Fibroblast of mammary gland (primary cell): ENCODE measurements at regions not wholly inside any gene's neighbourhood (a gene's known extent, or its start where the extent isn't known, plus 50 kb on each side); places are given as distances from the start of the nearest gene placed in this dataset.

Experiments used
- DNase-seq: peaks from one replicate; pipeline ENCODE4 v3.0.0-alpha.2; 2010; ENCODE audit warnings: low read depth
- H3K4me3 ChIP-seq: 2 replicates; pipeline ENCODE4 v1.5.1; 2011; ENCODE audit warnings: low read depth, mild to moderate bottlenecking, low read length, moderate library complexity; ENCODE audit not compliant: control insufficient read depth
- CTCF ChIP-seq: conservative IDR thresholded peaks from 2 replicates; pipeline ENCODE4 v1.5.1; 2011; ENCODE audit warnings: low read depth, low read length, inconsistent platforms; ENCODE audit not compliant: control insufficient read depth, insufficient read depth

GRCh38 chr4:130449741-130450140 is 1353.8 kb downstream of the C4orf33 start:
- no peak for DNase-seq
- H3K4me3 ChIP-seq, result no peak overlapping the region
- TF ChIP-seq CTCF, result no peak

- H3K4me3 ChIP-seq, result no peak overlapping the region
- no peak for TF ChIP-seq CTCF
- DNase-seq, result no peak
These were observed 1372.4 kb downstream of the C4orf33 start for GRCh38 chr4:130468340-130468739.

GRCh38 chr4:130478406-130478805 is 1382.5 kb downstream of the C4orf33 start:
- peak; percentile 83 for DNase-seq
- no peak overlapping the region for H3K4me3 ChIP-seq
- TF ChIP-seq CTCF, result no peak

- DNase-seq, result peak; percentile 53
- no peak overlapping the region for H3K4me3 ChIP-seq
- no peak for TF ChIP-seq CTCF
These were observed 1383.1 kb downstream of the C4orf33 start for GRCh38 chr4:130479020-130479419.

- no peak overlapping the region for H3K4me3 ChIP-seq
- TF ChIP-seq CTCF, result no peak
- DNase-seq, result no peak
These were observed 1383.7 kb downstream of the C4orf33 start for GRCh38 chr4:130479674-130480073.

GRCh38 chr4:130484826-130485225 is 1388.9 kb downstream of the C4orf33 start:
- H3K4me3 ChIP-seq, result no peak overlapping the region
- DNase-seq, result peak; percentile 7
- no peak for TF ChIP-seq CTCF

GRCh38 chr4:130485371-130485770 is 1389.4 kb downstream of the C4orf33 start:
- no peak for DNase-seq
- TF ChIP-seq CTCF, result no peak
- H3K4me3 ChIP-seq, result no peak overlapping the region
